AG09319 (cell line): ENCODE measurements at regions not wholly inside any gene's neighbourhood (a gene's known extent, or its start where the extent isn't known, plus 50 kb on each side); places are given as distances from the start of the nearest gene placed in this dataset.
A peak's percentile ranks its signal among the peaks of the same experiment; 100 is the strongest.

ENCODE experiments used
- DNase-seq: peaks from one replicate; pipeline ENCODE4 v3.0.0-alpha.2; 2010; ENCODE audit warnings: low read depth; ENCODE audit errors: extremely low read depth
- TF ChIP-seq, protein P1 (sequence below): IDR thresholded peaks from 2 replicates; pipeline ENCODE4 v1.5.1; 2011; ENCODE audit warnings: low read depth, mild to moderate bottlenecking, inconsistent platforms, low read length, moderate library complexity

- no peak for DNase-seq
- TF ChIP-seq, protein P1, sequence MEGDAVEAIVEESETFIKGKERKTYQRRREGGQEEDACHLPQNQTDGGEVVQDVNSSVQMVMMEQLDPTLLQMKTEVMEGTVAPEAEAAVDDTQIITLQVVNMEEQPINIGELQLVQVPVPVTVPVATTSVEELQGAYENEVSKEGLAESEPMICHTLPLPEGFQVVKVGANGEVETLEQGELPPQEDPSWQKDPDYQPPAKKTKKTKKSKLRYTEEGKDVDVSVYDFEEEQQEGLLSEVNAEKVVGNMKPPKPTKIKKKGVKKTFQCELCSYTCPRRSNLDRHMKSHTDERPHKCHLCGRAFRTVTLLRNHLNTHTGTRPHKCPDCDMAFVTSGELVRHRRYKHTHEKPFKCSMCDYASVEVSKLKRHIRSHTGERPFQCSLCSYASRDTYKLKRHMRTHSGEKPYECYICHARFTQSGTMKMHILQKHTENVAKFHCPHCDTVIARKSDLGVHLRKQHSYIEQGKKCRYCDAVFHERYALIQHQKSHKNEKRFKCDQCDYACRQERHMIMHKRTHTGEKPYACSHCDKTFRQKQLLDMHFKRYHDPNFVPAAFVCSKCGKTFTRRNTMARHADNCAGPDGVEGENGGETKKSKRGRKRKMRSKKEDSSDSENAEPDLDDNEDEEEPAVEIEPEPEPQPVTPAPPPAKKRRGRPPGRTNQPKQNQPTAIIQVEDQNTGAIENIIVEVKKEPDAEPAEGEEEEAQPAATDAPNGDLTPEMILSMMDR = no peak
Observed at GRCh38 chr4:186481998-186482790, 73.2 kb downstream of the MTNR1A start.

DNA sequence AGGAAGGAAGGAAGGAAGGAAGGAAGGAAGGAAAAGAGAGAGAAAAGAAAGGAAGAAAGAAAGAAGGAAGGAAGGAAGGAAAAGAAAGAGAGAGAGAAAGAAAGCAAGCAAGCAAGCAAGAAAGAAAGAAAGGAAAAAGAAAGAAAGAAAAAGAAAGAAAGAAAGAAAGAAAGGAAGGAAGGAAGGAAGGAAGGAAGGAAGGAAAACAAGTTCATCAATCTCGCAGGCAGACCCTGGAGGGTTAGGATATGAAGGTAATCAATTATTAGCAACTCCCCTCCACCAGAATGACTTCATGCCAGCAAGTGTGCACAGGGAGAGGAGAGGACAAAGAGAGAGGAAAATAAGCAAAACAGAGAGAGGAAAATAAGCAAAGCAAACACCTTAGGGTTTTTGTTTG lies 80.2 kb downstream of the MTNR1A start:
- TF ChIP-seq, protein P1 = no peak
- no peak for DNase-seq

DNA sequence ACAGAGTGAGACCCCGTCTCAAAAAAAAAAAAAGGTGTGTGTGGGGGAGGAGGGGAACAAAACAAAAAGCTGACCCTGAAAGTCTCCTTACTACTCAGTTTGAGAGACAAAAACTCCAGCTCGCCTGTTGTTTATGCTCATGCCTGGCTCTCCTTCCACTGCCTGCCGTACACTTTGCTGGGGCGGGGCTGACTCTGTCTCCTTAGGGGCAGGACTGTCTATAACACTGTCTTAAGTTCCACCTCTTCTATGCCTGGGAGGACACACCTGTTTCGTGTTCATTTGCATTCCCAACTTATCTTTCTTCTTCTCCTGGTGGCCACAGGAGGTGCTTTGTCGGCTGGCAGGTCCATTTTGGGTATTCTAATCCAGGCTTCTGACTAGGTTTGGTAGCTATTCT lies 81.4 kb downstream of the MTNR1A start:
- no peak for DNase-seq
- TF ChIP-seq, protein P1 = no peak

DNA sequence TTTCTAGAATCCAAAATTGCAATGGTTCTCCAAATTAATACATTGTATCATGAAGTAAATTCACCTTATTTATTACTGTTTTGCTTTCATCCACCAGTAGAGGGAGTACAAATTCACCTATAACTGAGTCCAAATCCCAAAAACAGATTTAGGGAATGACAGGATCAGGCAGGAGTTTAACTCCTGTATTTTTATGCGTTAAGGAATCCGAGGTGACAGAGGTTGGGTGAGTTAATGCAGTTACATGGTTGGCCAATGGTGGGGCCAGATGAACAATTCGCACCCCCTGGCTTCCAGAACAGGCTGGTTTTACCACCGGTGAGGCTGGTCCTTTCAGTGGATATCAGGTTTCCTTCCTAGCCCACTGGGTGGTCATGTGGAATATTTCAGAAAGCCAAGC lies 82.4 kb downstream of the MTNR1A start:
- TF ChIP-seq, protein P1 = peak; percentile 58
- peak; percentile 7 for DNase-seq

GRCh38 chr4:186471441-186471840 lies 83.9 kb downstream of the MTNR1A start:
- no peak for DNase-seq
- TF ChIP-seq, protein P1 = no peak

DNA sequence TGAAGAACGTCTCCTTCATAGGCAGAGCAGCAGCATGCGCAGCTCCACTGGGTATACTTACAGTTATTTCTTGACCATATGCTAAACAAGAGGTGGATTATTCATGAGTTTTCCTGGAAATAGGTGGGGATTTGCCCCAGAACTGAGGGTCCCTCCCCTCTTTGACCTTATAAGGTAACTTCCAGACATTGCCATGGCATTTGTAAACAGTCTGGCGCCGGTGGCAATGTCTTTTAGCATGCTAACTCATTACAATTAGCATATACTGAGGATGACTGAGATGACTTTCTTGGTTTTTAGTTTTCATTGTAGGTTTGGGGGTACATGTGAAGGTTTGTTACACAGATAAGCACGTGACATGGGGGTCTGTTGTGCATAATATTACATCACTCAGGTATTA lies 97.3 kb downstream of the MTNR1A start:
- TF ChIP-seq, protein P1 = no peak
- no peak for DNase-seq

DNA sequence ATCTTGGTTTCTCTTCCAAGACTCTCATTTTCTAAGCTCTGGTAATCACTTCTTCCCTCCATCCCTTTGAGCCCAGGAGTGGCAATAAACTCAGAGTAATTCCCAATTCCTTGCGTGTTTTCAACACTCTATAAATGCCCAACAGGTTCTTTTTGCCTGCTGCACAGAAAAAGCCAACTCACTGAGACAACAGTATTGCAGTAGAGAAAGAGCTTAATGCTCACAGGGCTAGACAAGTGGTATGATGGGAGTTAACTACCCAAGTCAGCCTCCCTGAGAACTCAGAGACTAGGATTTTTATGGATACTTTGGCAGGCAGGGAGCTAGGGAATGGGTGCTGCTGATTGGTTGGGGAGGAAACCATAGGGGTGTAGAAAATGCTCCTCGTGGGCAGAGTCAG lies 103.4 kb downstream of the MTNR1A start:
- TF ChIP-seq, protein P1 = no peak

More for the DNA sequence above, 103.4 kb downstream of the MTNR1A start:
- no peak for DNase-seq
